Activated T-cell treated with anti-CD3 and anti-CD28 coated beads for 24 hours (primary cell): ENCODE measurements at regions not wholly inside any gene's neighbourhood (a gene's known extent, or its start where the extent isn't known, plus 50 kb on each side); places are given as distances from the start of the nearest gene placed in this dataset.

Source experiments
- DNase-seq: peaks from one replicate; pipeline ENCODE4 v3.0.0-alpha.2; 2020; ENCODE audit warnings: low read depth

- no peak for DNase-seq
Observed at GRCh38 chr4:19324184-19324583, 927.5 kb upstream of the SLIT2 start.

GRCh38 chr4:19319607-19320006, 932.1 kb upstream of the SLIT2 start:
- no peak for DNase-seq

- DNase-seq = no peak
Observed at GRCh38 chr4:19317377-19317776, 934.3 kb upstream of the SLIT2 start.

GRCh38 chr4:19314116-19314515, 937.6 kb upstream of the SLIT2 start:
- DNase-seq = no peak

GRCh38 chr4:19309378-19309777, 942.3 kb upstream of the SLIT2 start:
- DNase-seq = no peak

GRCh38 chr4:19304028-19304427, 947.7 kb upstream of the SLIT2 start:
- no peak for DNase-seq

- no peak for DNase-seq
Observed at GRCh38 chr4:19301527-19301926, 950.2 kb upstream of the SLIT2 start.

- no peak for DNase-seq
Observed at GRCh38 chr4:19300213-19300612, 951.5 kb upstream of the SLIT2 start.

GRCh38 chr4:19298998-19299397, 952.7 kb upstream of the SLIT2 start:
- no peak for DNase-seq

- DNase-seq = no peak
Observed at GRCh38 chr4:19293781-19294180, 957.9 kb upstream of the SLIT2 start.

GRCh38 chr4:19293080-19293479, 958.6 kb upstream of the SLIT2 start:
- DNase-seq = no peak

GRCh38 chr4:19286924-19287323, 964.8 kb upstream of the SLIT2 start:
- DNase-seq = no peak

- no peak for DNase-seq
Observed at GRCh38 chr4:19285146-19285545, 966.6 kb upstream of the SLIT2 start.

- DNase-seq = no peak
Observed at GRCh38 chr4:19278665-19279064, 973.0 kb upstream of the SLIT2 start.

- DNase-seq = no peak
Observed at GRCh38 chr4:19266566-19266965, 985.1 kb upstream of the SLIT2 start.

GRCh38 chr4:19262467-19262866, 989.2 kb upstream of the SLIT2 start:
- no peak for DNase-seq

GRCh38 chr4:19260346-19260745, 991.4 kb upstream of the SLIT2 start:
- no peak for DNase-seq

- no peak for DNase-seq
Observed at GRCh38 chr4:19259920-19260319, 991.8 kb upstream of the SLIT2 start.

- DNase-seq = no peak
Observed at GRCh38 chr4:19256823-19257222, 994.9 kb upstream of the SLIT2 start.

GRCh38 chr4:19254486-19254885, 997.2 kb upstream of the SLIT2 start:
- DNase-seq = no peak

GRCh38 chr4:19248023-19248422, 1003.7 kb upstream of the SLIT2 start:
- no peak for DNase-seq

GRCh38 chr4:19241895-19242294, 1009.8 kb upstream of the SLIT2 start:
- no peak for DNase-seq

GRCh38 chr4:19239565-19239964, 1012.1 kb upstream of the SLIT2 start:
- DNase-seq = no peak

GRCh38 chr4:19236473-19236872, 1015.2 kb upstream of the SLIT2 start:
- no peak for DNase-seq

GRCh38 chr4:19230906-19231545, 1020.7 kb upstream of the SLIT2 start:
- DNase-seq = no peak
